ENCODE measurements at regions not wholly inside any gene's neighbourhood (a gene's known extent, or its start where the extent isn't known, plus 50 kb on each side); places are given as distances from the start of the nearest gene placed in this dataset.

DNA sequence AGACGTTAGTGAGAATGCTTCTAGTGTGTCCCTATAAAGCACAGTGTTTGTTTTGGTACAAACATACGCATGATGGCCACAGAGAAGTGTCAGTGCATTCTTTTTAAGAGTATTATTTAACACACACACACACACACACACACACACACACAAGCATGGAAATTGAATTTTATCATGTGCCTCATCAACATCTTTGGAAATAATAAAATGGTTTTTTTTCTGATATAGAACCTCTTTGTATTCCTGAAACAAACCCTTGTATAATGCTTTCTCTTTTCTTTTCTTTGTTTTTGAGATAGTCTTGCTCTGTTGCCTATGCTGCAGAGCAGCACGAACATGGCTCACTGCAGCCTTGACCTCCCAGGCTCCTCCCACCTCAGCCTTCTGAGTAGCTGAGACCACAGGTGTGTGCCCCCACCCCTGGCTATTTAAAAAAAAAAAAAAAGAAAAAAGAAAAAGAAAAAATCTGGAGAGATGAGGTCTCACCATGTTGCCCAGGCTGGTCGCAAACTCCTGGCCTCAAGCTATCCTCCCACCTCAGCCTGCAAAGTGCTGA lies 116.2 kb upstream of the SYNDIG1 start (continued):
- TF ChIP-seq ASH1L (IDR thresholded peaks at IDR 0.05; ENCODE audit: borderline replicate concordance, low read depth, partially characterized antibody) (no peak), POLR2G (IDR thresholded peaks at IDR 0.05; ENCODE audit: low read depth, low read length) (no peak)

GRCh38 chr20:24350923-24351368 lies 118.5 kb upstream of the SYNDIG1 start:
- DNase-seq (ENCODE audit: extremely low read depth in 1 of 4, low spot score in 3 of 4) (no peak), ATAC-seq (no peak), FAIRE-seq (no peak)
- Histone ChIP-seq H3K4me2 (ENCODE audit: insufficient read depth, low read length) (no peak overlapping the region), H3K9me3 (replicated peaks; ENCODE audit: control insufficient read depth, insufficient read depth, low read depth, low read length) (no peaks in the 10 kb centered on the region), H3K79me2 (ENCODE audit: control insufficient read depth, insufficient read depth, low read length) (no peaks in the 10 kb centered on the region), H3K9me1 (ENCODE audit: control insufficient read depth, insufficient read depth, low read length) (no peaks in the 10 kb centered on the region), H3K4me1 (replicated peaks in 1 of 2; ENCODE audit: control insufficient read depth in 2 of 2, insufficient read depth in 2 of 2, low read length in 2 of 2) (no peaks in the 10 kb centered on the region), H3K36me3 (ENCODE audit: control insufficient read depth, insufficient read depth, low read length) (no peaks in the 10 kb centered on the region), H2AFZ (ENCODE audit: low read depth, low read length) (no peak overlapping the region), H3K27ac (ENCODE audit: extremely low read depth, low read depth, low read length) (no peak overlapping the region), H3K27me3 (ENCODE audit: control insufficient read depth in 2 of 2, insufficient read depth in 2 of 2, low read length in 2 of 2) (no peaks in the 10 kb centered on the region), H3K4me3 (no peak overlapping the region), H4K20me1 (replicated peaks; ENCODE audit: control insufficient read depth, insufficient read depth, low read length) (no peaks in the 10 kb centered on the region), H3K9ac (ENCODE audit: insufficient read depth in 1 of 2, low read depth in 2 of 2, low read length in 2 of 2) (no peak overlapping the region)
- WGBS (ENCODE audit: insufficient coverage, low coverage, missing lambda C conversion rate) = 0% methylated on average over 7 of the region's 7 CpGs
- POLR2A ChIA-PET = no interaction called here
- CTCF ChIA-PET (ENCODE audit: low intra/inter-chr PET ratio) = no interaction called here
- TF ChIP-seq CC2D1A (IDR thresholded peaks at IDR 0.05) (no peak), SETDB1 (IDR thresholded peaks at IDR 0.05; ENCODE audit: low read length) (no peak), E2F1 (CRISPR knock-in tag; IDR thresholded peaks at IDR 0.05) (no peak), SAP30 (IDR thresholded peaks at IDR 0.05; ENCODE audit: borderline replicate concordance, insufficient read depth, low read depth, low read length, poor library complexity, severe bottlenecking) (no peak)
- in situ Hi-C loops (cut with MboI) (no loop called here), intact Hi-C loops (cut with micrococcal nuclease) (no loop called here)
- no TSS peak for BruUV-seq (replicated peaks)

Measured in K562 (cell line).